ENCODE measurements at regions not wholly inside any gene's neighbourhood (a gene's known extent, or its start where the extent isn't known, plus 50 kb on each side); places are given as distances from the start of the nearest gene placed in this dataset.

DNA sequence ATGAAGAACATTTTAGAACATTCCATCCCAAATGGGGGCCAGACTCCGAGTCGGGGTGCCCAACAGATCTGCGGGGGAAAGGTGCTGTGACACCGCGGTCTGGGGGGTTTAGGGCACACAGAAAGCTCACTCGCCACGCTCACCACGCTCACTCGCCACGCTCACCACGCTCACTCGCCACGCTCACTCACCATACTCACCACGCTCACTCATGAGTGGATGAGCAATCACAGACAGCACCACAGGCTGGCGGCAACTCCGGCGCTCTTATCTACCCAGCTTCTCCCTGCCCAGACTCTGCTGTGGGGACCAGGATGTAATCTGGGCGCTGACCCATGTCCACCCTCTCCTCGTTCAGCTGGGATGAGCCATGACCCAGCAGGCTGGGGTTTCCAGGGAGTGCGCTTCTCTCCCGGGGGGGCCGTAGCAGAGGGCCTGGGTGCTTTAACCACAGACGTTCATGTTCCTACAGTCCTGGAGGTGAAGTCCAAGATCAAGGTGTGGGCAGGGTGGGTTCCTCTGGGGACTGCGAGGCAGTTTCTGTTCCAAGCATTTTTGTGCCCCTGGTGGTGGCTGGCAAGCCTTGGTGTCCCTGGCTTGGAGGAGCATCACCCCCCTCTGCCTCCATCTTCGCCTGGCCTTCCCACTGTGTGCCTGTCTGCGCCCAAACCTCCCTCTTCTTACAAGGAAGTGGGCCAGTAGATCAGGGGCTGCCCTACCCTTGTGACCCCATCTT, 141.2 kb downstream of the CTTN start:
- H3K4me3 ChIP-seq (replicated peaks in 1 of 2; ENCODE audit: low read depth in 2 of 2, low read length in 2 of 2): no peak overlapping the region
- no peak for TF ChIP-seq CTCF (IDR thresholded peaks at IDR 0.05; ENCODE audit: low read depth, low read length)
- DNase-seq (ENCODE audit: low read depth in 2 of 2): no peak

GRCh38 chr11:70540196-70540595, 141.9 kb downstream of the CTTN start:
- TF ChIP-seq CTCF (IDR thresholded peaks at IDR 0.05; ENCODE audit: low read depth, low read length): no peak
- DNase-seq (ENCODE audit: low read depth in 2 of 2): no peak
- no peak overlapping the region for H3K4me3 ChIP-seq (replicated peaks in 1 of 2; ENCODE audit: low read depth in 2 of 2, low read length in 2 of 2)

DNA sequence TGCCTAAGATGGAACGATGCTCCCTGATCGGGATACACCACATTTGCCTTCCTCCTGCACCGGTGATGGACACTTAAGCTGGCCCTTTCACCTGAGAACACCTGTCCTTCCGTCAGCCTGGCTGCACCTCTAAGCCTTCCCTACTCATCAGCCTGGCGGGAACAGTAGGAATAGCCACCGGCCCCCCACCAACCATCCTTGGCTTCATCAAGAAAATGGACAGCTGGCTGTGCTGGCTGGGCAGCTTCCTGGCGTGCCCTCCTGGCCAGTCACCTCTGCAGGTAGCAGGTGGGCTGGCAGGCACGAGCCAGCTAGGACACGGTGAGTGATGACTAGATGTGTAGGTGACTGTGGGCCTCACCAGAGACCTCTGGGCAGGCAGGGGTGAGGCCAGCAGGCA, 142.8 kb downstream of the CTTN start:
- H3K4me3 ChIP-seq (replicated peaks in 1 of 2; ENCODE audit: low read depth in 2 of 2, low read length in 2 of 2): no peak overlapping the region
- TF ChIP-seq CTCF (IDR thresholded peaks at IDR 0.05; ENCODE audit: low read depth, low read length): no peak
- no peak for DNase-seq (ENCODE audit: low read depth in 2 of 2)

DNA sequence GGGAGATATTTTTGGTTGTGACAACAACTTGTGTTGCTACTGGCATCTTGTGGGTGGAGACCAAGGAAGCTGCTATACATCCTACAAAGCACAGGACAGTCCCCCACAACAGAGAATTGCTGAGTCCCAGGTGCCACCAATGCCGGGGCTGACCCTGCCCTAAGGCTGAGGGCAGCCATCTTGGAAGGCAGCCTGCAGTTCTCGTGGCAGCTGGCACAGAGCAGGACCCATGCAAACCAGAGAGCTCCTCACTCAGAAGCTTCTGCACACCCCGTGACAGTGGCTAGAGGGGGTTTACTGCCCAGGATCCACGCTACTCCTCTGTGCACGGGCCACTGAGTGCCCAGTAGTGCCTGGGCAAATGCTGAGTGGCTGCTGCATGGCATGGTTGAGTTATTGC, 143.4 kb downstream of the CTTN start:
- H3K4me3 ChIP-seq (replicated peaks in 1 of 2; ENCODE audit: low read depth in 2 of 2, low read length in 2 of 2): no peak overlapping the region
- TF ChIP-seq CTCF (IDR thresholded peaks at IDR 0.05; ENCODE audit: low read depth, low read length): no peak
- no peak for DNase-seq (ENCODE audit: low read depth in 2 of 2)

DNA sequence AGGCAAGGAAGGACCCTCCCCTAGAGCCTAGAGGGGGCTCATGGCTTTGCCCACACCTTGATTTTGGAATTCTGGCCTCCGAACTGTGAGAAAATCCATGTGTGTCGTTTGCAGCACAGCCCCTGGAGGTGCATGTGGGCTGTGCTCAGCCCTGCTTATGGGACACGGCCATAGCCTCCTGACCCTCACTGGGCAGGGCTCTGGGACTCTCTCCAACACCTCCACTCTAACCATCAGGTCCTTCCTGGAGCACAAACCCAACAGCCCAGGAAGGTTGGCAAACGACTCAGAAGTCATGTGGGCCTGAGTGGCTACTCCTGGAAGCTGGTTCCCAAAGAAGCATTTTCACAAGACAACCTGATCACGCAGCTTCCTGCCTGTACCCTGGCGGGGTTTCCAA, 144.1 kb downstream of the CTTN start:
- DNase-seq (ENCODE audit: low read depth in 2 of 2): no peak
- H3K4me3 ChIP-seq (replicated peaks in 1 of 2; ENCODE audit: low read depth in 2 of 2, low read length in 2 of 2): no peak overlapping the region
- no peak for TF ChIP-seq CTCF (IDR thresholded peaks at IDR 0.05; ENCODE audit: low read depth, low read length)

DNA sequence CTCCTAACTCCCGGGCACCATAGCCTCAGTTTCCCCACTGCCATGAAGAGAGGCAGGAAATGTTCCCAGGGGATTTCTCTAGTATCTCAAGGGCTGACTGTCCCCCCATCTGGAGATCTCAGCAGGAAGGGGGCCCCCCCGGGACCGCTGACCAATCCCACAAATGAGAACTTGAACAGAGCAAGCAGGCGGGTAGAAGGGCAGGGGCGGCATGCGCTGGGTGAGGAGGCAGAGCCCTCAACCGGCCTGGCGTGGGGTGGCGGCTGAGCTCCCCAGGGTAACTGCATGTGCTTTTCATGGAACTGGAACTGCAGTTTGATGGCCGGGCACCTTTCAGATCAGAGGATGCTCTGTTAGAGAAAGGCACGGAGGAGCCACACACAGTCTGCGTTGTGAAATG, 144.5 kb downstream of the CTTN start:
- no peak overlapping the region for H3K4me3 ChIP-seq (replicated peaks in 1 of 2; ENCODE audit: low read depth in 2 of 2, low read length in 2 of 2)
- no peak for DNase-seq (ENCODE audit: low read depth in 2 of 2)
- no peak for TF ChIP-seq CTCF (IDR thresholded peaks at IDR 0.05; ENCODE audit: low read depth, low read length)

- no peak for TF ChIP-seq CTCF (IDR thresholded peaks at IDR 0.05; ENCODE audit: low read depth, low read length)
- no peak for DNase-seq (ENCODE audit: low read depth in 2 of 2)
- no peak overlapping the region for H3K4me3 ChIP-seq (replicated peaks in 1 of 2; ENCODE audit: low read depth in 2 of 2, low read length in 2 of 2)
Measured at GRCh38 chr11:70543611-70544010, 145.3 kb downstream of the CTTN start.

All from cardiac fibroblast (primary cell).